HG03342 (cell line): ENCODE measurements at regions not wholly inside any gene's neighbourhood (a gene's known extent, or its start where the extent isn't known, plus 50 kb on each side); places are given as distances from the start of the nearest gene placed in this dataset.

Source experiments
- ATAC-seq: cut with Tn5 transposase; IDR thresholded peaks from one replicate; pipeline ENCODE4 v1.9.1; 2021; ENCODE audit warnings: mild to moderate bottlenecking, moderate library complexity; ENCODE audit not compliant: unreplicated experiment

- no peak for ATAC-seq
These were observed 108.4 kb upstream of the COPS8 start for GRCh38 chr2:236977063-236977851.

GRCh38 chr2:236977852-236978398 is 107.8 kb upstream of the COPS8 start:
- ATAC-seq, result no peak

DNA sequence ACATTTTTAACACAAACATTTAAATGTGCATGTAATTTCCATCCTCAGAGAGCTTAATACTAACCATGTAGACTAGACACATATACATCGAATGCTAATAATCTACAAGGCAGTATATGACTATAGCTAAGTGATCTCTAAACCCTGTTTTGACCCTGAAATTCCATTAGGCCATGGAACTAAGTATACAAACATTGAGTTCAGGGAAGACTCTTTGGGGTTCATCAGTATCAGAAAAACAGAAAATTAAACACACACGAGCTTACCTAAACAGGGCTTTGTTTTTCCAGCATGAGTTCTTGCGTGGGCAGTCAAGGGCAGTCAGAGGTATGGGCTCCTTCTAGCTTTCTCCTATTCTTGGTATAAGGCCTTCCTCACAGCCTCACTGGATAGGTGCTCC is 106.0 kb upstream of the COPS8 start:
- ATAC-seq, result no peak

DNA sequence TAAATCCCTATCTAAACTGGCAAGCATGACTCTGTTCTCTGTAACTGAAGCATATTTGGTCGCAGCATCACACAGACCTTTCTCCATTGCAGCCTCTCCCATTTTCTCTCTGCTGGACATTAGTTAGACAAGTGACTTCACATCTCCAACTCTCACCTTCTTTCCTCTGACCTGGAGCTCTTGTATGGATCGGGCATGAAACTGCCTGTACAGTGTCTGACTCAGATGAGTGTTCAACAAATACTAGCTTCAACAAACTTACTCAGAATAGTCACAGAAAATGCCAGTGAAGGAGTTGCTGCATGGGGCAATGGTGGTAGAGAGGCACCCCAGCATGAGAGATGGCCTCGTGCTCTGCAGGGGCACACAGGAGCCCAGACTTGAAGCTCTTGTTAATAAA is 104.7 kb upstream of the COPS8 start:
- ATAC-seq, result no peak

- no peak for ATAC-seq
These were observed 103.8 kb upstream of the COPS8 start for GRCh38 chr2:236981701-236982485.

GRCh38 chr2:236982693-236983455 is 102.8 kb upstream of the COPS8 start:
- no peak for ATAC-seq

DNA sequence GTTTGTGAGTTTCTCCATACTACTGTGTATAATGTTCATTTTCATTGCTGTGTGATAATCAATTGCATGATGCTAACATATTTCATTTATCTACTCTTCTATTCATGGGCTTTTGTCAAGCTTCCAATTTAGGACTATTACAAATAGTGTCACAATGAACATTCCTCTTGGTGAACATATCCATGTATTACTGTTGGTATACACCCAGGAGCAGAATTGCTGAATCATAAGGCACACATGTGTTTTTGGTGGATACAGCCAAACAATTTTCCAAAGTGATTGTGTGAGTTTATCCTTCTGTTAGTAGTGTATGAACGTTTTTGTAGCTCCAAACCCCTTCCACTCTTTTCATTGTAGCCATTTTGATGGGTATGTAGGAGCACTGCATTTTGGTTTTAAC is 101.6 kb upstream of the COPS8 start:
- no peak for ATAC-seq

GRCh38 chr2:236985761-236986339 is 99.8 kb upstream of the COPS8 start:
- ATAC-seq, result no peak

DNA sequence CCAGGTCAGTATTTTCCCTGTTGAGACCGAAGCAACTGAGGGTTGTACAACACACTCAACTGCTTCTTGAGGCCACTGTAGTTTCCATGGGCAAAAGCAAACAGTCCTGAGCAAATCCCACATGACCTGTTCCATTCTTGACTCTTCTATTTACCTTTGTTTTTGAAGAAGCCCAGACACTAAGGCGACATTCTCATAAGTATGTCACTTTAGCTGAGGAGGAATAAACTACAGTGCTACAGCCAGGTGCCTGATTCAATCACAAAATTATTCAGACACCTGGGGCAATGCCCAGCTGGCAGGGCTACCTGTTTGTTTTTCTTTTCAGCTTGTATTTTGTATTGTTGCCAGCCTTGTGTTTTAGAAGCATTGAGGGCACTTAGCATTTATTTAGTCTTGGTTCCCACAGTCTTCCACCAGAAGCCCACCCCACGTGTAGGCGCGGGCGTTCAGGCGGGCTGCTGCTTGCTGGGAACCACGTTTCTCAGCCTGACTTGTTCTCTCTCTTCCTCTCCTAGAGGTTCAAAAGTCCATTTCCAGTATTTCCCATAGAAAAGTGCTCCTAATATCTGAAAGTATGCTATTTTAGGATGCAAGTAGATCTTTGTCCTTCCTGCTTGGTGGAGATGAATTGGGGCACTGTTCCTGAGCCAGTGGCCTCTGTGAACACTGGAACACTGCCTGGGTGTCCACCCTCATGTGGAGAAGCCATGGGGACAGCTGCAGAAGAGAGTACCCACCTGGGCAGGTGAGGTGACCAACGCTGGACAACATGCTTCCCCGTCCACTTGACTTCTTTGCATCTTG is 99.0 kb upstream of the COPS8 start:
- no peak for ATAC-seq

DNA sequence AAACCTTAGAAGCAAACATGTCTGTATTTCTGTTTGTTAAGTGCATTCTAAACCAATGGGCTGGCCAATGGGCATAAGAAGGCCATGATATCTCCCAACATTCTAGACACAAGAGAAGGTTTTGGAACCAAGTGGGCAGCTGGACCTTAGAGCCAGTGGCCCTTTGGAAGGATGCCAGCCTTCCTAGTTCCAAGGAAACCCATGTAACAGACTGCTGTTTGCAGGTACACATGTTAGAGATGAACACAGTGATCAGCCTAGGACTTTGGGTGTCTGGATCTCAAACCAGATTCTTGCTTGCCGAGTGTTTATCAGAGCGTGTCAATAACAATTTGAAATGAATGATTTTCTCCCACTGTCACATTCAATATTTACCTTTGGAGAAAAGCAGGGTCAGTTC is 97.5 kb upstream of the COPS8 start:
- no peak for ATAC-seq

- ATAC-seq, result no peak
These were observed 96.7 kb upstream of the COPS8 start for GRCh38 chr2:236988690-236989624.

DNA sequence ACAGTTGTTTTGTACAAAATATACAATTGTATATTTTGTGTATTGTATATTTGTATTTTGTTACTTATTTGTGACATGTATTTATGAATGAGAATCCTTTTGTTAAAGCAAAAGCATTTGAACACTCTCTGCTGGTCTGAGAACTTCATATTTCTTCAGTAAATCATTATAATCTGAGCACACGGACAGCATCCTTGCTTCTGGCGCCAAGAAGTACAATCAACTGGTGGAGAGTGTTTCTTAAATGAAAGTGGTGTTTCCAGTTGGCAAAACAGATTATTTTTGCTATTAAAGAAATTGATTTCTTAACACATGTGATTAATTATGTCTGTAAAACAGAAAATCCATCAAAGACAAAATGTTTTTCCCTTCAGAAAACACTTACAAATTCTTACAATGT is 95.1 kb upstream of the COPS8 start:
- no peak for ATAC-seq

DNA sequence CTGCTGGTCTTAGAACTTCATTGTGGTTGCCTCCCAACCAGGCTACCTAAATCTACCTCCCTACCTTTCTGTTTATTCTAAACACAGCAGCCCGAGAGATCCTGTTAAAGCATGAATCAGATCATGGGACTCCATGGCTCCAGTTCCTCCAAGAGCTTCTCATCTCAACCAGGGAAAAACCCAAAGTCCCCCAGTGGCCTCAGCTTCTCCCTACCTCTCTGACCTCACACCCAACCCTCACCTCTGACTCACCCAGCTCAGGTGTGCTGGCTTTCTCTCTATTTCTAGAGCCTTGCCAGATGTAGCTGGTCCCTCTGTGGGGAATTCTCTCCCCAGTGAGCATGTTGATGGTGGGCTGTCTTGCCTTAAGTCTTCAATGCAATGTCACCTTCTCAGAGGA is 93.8 kb upstream of the COPS8 start:
- ATAC-seq, result no peak

DNA sequence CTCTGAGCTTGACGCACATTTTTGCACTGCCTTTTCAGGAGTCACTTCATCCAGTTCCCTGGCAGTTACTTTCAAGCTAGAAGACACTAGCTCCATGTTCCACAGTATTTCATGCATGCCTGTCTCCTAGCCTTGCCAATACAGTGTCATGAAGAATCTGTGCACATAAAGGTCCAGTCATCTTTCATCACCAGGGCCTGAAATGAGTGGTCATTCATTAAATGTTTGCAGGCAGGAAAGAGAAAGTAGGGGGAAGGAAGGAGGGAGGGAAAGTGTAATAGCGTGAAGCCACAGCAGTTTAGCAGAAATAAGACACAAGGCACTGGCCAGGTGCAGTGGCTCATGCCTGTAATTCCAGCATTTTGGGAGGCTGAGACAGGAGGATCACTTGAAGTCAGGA is 92.4 kb upstream of the COPS8 start:
- no peak for ATAC-seq

GRCh38 chr2:236994361-236994760 is 91.3 kb upstream of the COPS8 start:
- no peak for ATAC-seq

- ATAC-seq, result no peak
These were observed 88.5 kb upstream of the COPS8 start for GRCh38 chr2:236997069-236997715.

- no peak for ATAC-seq
These were observed 87.5 kb upstream of the COPS8 start for GRCh38 chr2:236998236-236998635.

DNA sequence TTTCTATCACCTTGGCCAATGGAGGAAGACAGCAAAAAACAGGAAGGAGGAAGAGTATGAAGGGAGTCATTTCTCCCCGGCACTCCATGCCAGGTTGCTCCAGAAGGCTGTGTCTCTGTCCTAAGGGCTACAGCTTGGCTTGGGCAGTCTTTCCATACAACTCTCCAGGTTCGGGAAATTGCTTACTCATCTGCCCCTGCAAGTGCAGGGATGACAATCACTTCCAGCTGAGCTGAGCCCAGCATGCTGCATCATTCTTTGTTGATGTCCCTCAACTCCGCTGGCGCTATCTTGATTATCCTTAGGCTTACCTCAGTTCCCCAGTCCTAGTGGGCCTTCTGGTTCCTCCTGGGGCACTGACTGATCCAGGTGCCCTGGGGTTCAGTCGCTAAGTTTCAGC is 86.9 kb upstream of the COPS8 start:
- no peak for ATAC-seq

- ATAC-seq, result no peak
These were observed 85.2 kb upstream of the COPS8 start for GRCh38 chr2:237000481-237000880.
